H7 (cell line): ENCODE measurements at regions not wholly inside any gene's neighbourhood (a gene's known extent, or its start where the extent isn't known, plus 50 kb on each side); places are given as distances from the start of the nearest gene placed in this dataset.
"Not testable (repeated sequence)": the region's sequence is repeated elsewhere in the genome, so short reads cannot be mapped to it uniquely, and the experiment has no call there.

Source experiments
- DNase-seq: peaks from one replicate; pipeline ENCODE4 v3.0.0; 2012
- H3K27me3 ChIP-seq: 2 replicates; pipeline ENCODE4 v1.6.0; 2011; ENCODE audit warnings: mild to moderate bottlenecking, low read length; ENCODE audit not compliant: control insufficient read depth, insufficient read depth
- H3K36me3 ChIP-seq: replicated peaks from 2 replicates; pipeline ENCODE4 v1.5.1; 2011; ENCODE audit warnings: low read length; ENCODE audit not compliant: control insufficient read depth, insufficient read depth
- H3K4me3 ChIP-seq: 2 replicates; pipeline ENCODE4 v1.5.1; 2011; ENCODE audit warnings: low read depth, mild to moderate bottlenecking, control low read depth, low read length, moderate library complexity; ENCODE audit not compliant: insufficient read depth

GRCh38 chr2:217606296-217606695 lies 396.5 kb downstream of the TNS1 start:
- Histone ChIP-seq H3K4me3 (no peak overlapping the region), H3K27me3 (no peaks in the 10 kb centered on the region), H3K36me3 (no peaks in the 10 kb centered on the region)
- no peak for DNase-seq

GRCh38 chr2:217604527-217605194 lies 398.1 kb downstream of the TNS1 start:
- Histone ChIP-seq H3K27me3 (no peaks in the 10 kb centered on the region; the same call in 1 of the 2 replicates), H3K36me3 (no peaks in the 10 kb centered on the region), H3K4me3 (no peak overlapping the region)
- DNase-seq = no peak

GRCh38 chr2:217601601-217602000 lies 401.2 kb downstream of the TNS1 start:
- H3K4me3 ChIP-seq = no peak overlapping the region
- H3K36me3 ChIP-seq = no peaks in the 10 kb centered on the region
- DNase-seq = no peak
- H3K27me3 ChIP-seq = no peaks in the 10 kb centered on the region; the same call in 1 of the 2 replicates

- no peak for DNase-seq
Observed at GRCh38 chr2:217599906-217600305, 402.9 kb downstream of the TNS1 start.

GRCh38 chr2:217597681-217598080 lies 405.1 kb downstream of the TNS1 start:
- H3K4me3 ChIP-seq = no peak overlapping the region
- DNase-seq = no peak
- H3K36me3 ChIP-seq = no peaks in the 10 kb centered on the region
- no peaks in the 10 kb centered on the region; the same call in 1 of the 2 replicates for H3K27me3 ChIP-seq

More at GRCh38 chr2:217599906-217600305, 402.9 kb downstream of the TNS1 start:
- Histone ChIP-seq H3K4me3 (no peak overlapping the region), H3K27me3 (no peaks in the 10 kb centered on the region; the same call in 1 of the 2 replicates), H3K36me3 (no peaks in the 10 kb centered on the region)

- H3K36me3 ChIP-seq = no peaks in the 10 kb centered on the region
- H3K27me3 ChIP-seq = no peaks in the 10 kb centered on the region; the same call in 1 of the 2 replicates
- DNase-seq = no peak
- H3K4me3 ChIP-seq = no peak overlapping the region
Observed at GRCh38 chr2:217597145-217597544, 405.6 kb downstream of the TNS1 start.

GRCh38 chr2:217593732-217594131 lies 409.1 kb downstream of the TNS1 start:
- Histone ChIP-seq H3K27me3 (no peaks in the 10 kb centered on the region), H3K36me3 (no peaks in the 10 kb centered on the region), H3K4me3 (no peak overlapping the region)
- no peak for DNase-seq

- H3K4me3 ChIP-seq = no peak overlapping the region
- no peak for DNase-seq
- no peaks in the 10 kb centered on the region for H3K36me3 ChIP-seq
- H3K27me3 ChIP-seq = no peaks in the 10 kb centered on the region
Observed at GRCh38 chr2:217588266-217588665, 414.5 kb downstream of the TNS1 start.

- no peaks in the 10 kb centered on the region for H3K27me3 ChIP-seq
- DNase-seq = no peak
- H3K36me3 ChIP-seq = no peaks in the 10 kb centered on the region
Observed at GRCh38 chr2:217585362-217585761, 417.4 kb downstream of the TNS1 start.

GRCh38 chr2:217580407-217580806 lies 422.4 kb downstream of the TNS1 start:
- not testable (repeated sequence) for H3K27me3 ChIP-seq, H3K36me3 ChIP-seq, H3K4me3 ChIP-seq, DNase-seq

More at GRCh38 chr2:217585362-217585761, 417.4 kb downstream of the TNS1 start:
- no peak overlapping the region for H3K4me3 ChIP-seq

GRCh38 chr2:217573571-217573970 lies 429.2 kb downstream of the TNS1 start:
- no peak overlapping the region for H3K4me3 ChIP-seq
- no peaks in the 10 kb centered on the region for H3K36me3 ChIP-seq
- DNase-seq = no peak
- no peaks in the 10 kb centered on the region for H3K27me3 ChIP-seq

GRCh38 chr2:217570394-217570793 lies 432.4 kb downstream of the TNS1 start:
- H3K36me3 ChIP-seq = no peaks in the 10 kb centered on the region
- no peaks in the 10 kb centered on the region for H3K27me3 ChIP-seq
- no peak overlapping the region for H3K4me3 ChIP-seq
- DNase-seq = no peak

- no peak overlapping the region for H3K4me3 ChIP-seq
- DNase-seq = no peak
- no peaks in the 10 kb centered on the region for H3K36me3 ChIP-seq
- no peaks in the 10 kb centered on the region for H3K27me3 ChIP-seq
Observed at GRCh38 chr2:217568289-217568971, 434.4 kb downstream of the TNS1 start.

GRCh38 chr2:217563565-217563964 lies 439.2 kb downstream of the TNS1 start:
- no peaks in the 10 kb centered on the region for H3K27me3 ChIP-seq
- H3K36me3 ChIP-seq = no peaks in the 10 kb centered on the region
- H3K4me3 ChIP-seq = no peak overlapping the region
- no peak for DNase-seq

- Histone ChIP-seq H3K4me3 (no peak overlapping the region), H3K27me3 (no peaks in the 10 kb centered on the region), H3K36me3 (no peaks in the 10 kb centered on the region)
- DNase-seq = no peak
Observed at GRCh38 chr2:217562871-217563480, 439.8 kb downstream of the TNS1 start.
